Neuronal stem cell (in vitro differentiated cells): ENCODE measurements at regions not wholly inside any gene's neighbourhood (a gene's known extent, or its start where the extent isn't known, plus 50 kb on each side); places are given as distances from the start of the nearest gene placed in this dataset.

Source experiments
- DNase-seq: peaks from one replicate; pipeline ENCODE4 v3.0.0-alpha.2; 2013; ENCODE audit warnings: low spot score
- H2AFZ ChIP-seq: one replicate; pipeline ENCODE4 v1.6.1; 2013; ENCODE audit warnings: mild to moderate bottlenecking, low read length, inconsistent platforms
- H2AK5ac ChIP-seq: 2 replicates; pipeline ENCODE4 v1.6.1; 2013; ENCODE audit warnings: low read depth, mild to moderate bottlenecking, inconsistent platforms, low read length, moderate library complexity, mixed read lengths
- H2BK120ac ChIP-seq: 2 replicates; pipeline ENCODE4 v1.6.1; 2013; ENCODE audit warnings: low read depth, mild to moderate bottlenecking, inconsistent platforms, low read length, moderate library complexity, mixed read lengths
- H2BK12ac ChIP-seq: one replicate; pipeline ENCODE4 v1.6.1; 2013; ENCODE audit warnings: low read length, inconsistent platforms
- H2BK15ac ChIP-seq: 2 replicates; pipeline ENCODE4 v1.6.1; 2013; ENCODE audit warnings: mild to moderate bottlenecking, low read length, inconsistent platforms, mixed read lengths
- H2BK5ac ChIP-seq: one replicate; pipeline ENCODE4 v1.6.1; 2013; ENCODE audit warnings: inconsistent platforms, mild to moderate bottlenecking, low read length, moderate library complexity
- H3K14ac ChIP-seq: one replicate; pipeline ENCODE4 v1.6.1; 2013; ENCODE audit warnings: low read length, inconsistent platforms
- H3K18ac ChIP-seq: 2 replicates; pipeline ENCODE4 v1.6.1; 2013; ENCODE audit warnings: low read length, inconsistent platforms
- H3K23ac ChIP-seq: 2 replicates; pipeline ENCODE4 v1.6.1; 2013; ENCODE audit warnings: low read depth, mild to moderate bottlenecking, mixed read lengths, low read length, inconsistent platforms; ENCODE audit not compliant: poor library complexity
- H3K27ac ChIP-seq: replicated peaks from 3 replicates; pipeline ENCODE4 v1.5.1; 2013; ENCODE audit warnings: low read length, inconsistent platforms
- H3K27me3 ChIP-seq, 3 experiments: 2 replicates each; pipeline ENCODE4 v1.6.1; 2013; ENCODE audit warnings: low read length in 3 of 3, mild to moderate bottlenecking in 2 of 3, inconsistent platforms in 1 of 3, low read depth in 1 of 3, mixed read lengths in 1 of 3, moderate library complexity in 1 of 3; ENCODE audit not compliant: control insufficient read depth in 3 of 3, insufficient read depth in 3 of 3
- H3K36me3 ChIP-seq, 2 donors: replicated peaks in 1 of 2; 2 replicates each; pipeline ENCODE4 v1.6.1; 2013; ENCODE audit warnings: low read length in 2 of 2; ENCODE audit not compliant: control insufficient read depth in 2 of 2, insufficient read depth in 2 of 2
- H3K4ac ChIP-seq: 2 replicates; pipeline ENCODE4 v1.6.1; 2013; ENCODE audit warnings: inconsistent platforms, mild to moderate bottlenecking, low read length, moderate library complexity
- H3K4me1 ChIP-seq, 2 donors: 1 replicate in 1 of 2; 2 replicates in 1 of 2; pipeline ENCODE4 v1.6.1; 2013; ENCODE audit warnings: low read length in 2 of 2, low read depth in 1 of 2; ENCODE audit not compliant: control insufficient read depth in 2 of 2, insufficient read depth in 1 of 2
- H3K4me2 ChIP-seq: one replicate; pipeline ENCODE4 v1.6.1; 2013; ENCODE audit warnings: mild to moderate bottlenecking, low read length, inconsistent platforms; ENCODE audit not compliant: insufficient read depth, poor library complexity, severe bottlenecking
- H3K4me3 ChIP-seq, 2 donors: 2 replicates each; pipeline ENCODE4 v1.5.1; 2013; ENCODE audit warnings: low read length in 2 of 2, mild to moderate bottlenecking in 2 of 2, inconsistent platforms in 1 of 2, moderate library complexity in 1 of 2
- H3K79me1 ChIP-seq: one replicate; pipeline ENCODE4 v1.6.1; 2013; ENCODE audit warnings: low read depth, mild to moderate bottlenecking, inconsistent platforms, low read length, moderate library complexity
- H3K9ac ChIP-seq: one replicate; pipeline ENCODE4 v1.6.1; 2013; ENCODE audit warnings: mild to moderate bottlenecking, low read depth, low read length, inconsistent platforms; ENCODE audit not compliant: poor library complexity
- H3K9me3 ChIP-seq, 2 donors: replicated peaks in 1 of 2; 2 replicates each; pipeline versions ENCODE3 to v1.6.1; 2013; ENCODE audit warnings: low read length in 2 of 2, mild to moderate bottlenecking in 2 of 2, inconsistent platforms in 1 of 2, low read depth in 1 of 2, mixed read lengths in 1 of 2, moderate library complexity in 1 of 2; ENCODE audit not compliant: control insufficient read depth in 2 of 2, insufficient read depth in 1 of 2
- H4K8ac ChIP-seq: one replicate; pipeline ENCODE4 v1.6.1; 2013; ENCODE audit warnings: low read depth, mild to moderate bottlenecking, inconsistent platforms, low read length, moderate library complexity
- H4K91ac ChIP-seq: one replicate; pipeline ENCODE4 v1.6.1; 2013; ENCODE audit warnings: low read length, low read depth, mild to moderate bottlenecking, inconsistent platforms; ENCODE audit not compliant: poor library complexity
- WGBS, 2 donors: extraction: QIAGEN DNeasy Blood & Tissue Kit; methylation state at CpG; one replicate each; pipeline ENCODE4 v1.1.7; 2013; ENCODE audit warnings: missing lambda C conversion rate in 2 of 2, mixed read lengths in 1 of 2; ENCODE audit not compliant: insufficient read length in 2 of 2, insufficient replicate concordance in 1 of 2; ENCODE audit errors: extremely low coverage in 2 of 2; 5-methylcytosine and 5-hydroxymethylcytosine counted together

DNA sequence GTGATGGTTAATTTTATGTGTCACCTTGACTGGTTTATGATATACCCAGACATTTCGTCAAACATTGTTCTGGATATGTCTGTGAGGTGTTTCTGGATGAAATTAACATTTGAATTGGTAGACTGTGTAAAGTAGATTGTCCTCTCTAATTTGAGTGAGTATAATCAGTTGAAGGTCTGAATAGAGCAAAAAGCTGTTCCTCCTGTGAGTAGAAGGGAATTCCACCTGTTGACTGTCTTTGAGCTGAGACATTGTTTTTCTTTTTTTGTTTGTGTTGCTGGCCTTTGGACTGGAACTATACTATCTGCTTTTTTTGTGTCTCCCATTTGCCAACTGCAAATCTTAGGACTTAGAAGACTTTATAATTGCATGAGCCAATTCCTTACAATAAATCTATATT lies 920.9 kb upstream of the LRFN5 start:
- Histone ChIP-seq H3K14ac (no peak overlapping the region), H3K36me3 (no peaks in the 10 kb centered on the region), H3K9me3 (no peaks in the 10 kb centered on the region), H3K79me1 (no peaks in the 10 kb centered on the region), H3K18ac (no peak overlapping the region), H3K4ac (no peak overlapping the region), H3K4me2 (no peak overlapping the region), H2AFZ (no peak overlapping the region), H3K27ac (no peak overlapping the region), H2BK5ac (no peak overlapping the region), H2AK5ac (no peak overlapping the region), H3K27me3 (no peaks in the 10 kb centered on the region), H4K91ac (no peak overlapping the region), H2BK15ac (no peak overlapping the region), H3K23ac (no peak overlapping the region), H2BK12ac (no peak overlapping the region), H4K8ac (no peak overlapping the region), H3K4me3 (no peak overlapping the region), H3K4me1 (peaks cover 0 to 3% of the 10 kb centered on the region in 2 donors), H2BK120ac (no peak overlapping the region), H3K9ac (no peak overlapping the region)
- no peak for DNase-seq
- WGBS, 2 donors = no CpG with 5 or more reads among the region's 1 CpG

DNA sequence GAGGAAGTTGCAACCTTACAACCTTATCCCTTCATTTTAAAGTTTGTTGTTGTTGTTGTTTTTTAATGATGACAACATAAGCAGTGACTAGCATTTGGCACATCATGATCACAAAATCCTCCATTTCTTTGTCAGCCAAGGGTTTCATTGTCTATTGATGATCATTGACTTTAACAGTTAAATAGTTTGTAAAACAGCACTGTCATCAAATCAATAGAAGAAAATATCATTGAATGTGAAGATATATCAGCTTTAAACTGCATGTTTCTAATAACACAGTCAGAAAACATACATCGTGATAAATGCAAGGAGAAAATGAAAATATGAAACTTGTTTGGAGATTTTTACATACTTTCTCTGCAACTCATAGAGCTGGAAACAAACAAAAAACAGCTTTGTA lies 922.3 kb upstream of the LRFN5 start:
- Histone ChIP-seq H3K4me3 (no peak overlapping the region), H3K36me3 (no peaks in the 10 kb centered on the region), H2AK5ac (no peak overlapping the region), H3K4me1 (peaks cover 0 to 3% of the 10 kb centered on the region in 2 donors), H3K14ac (no peak overlapping the region), H3K79me1 (no peaks in the 10 kb centered on the region), H3K18ac (no peak overlapping the region), H2BK120ac (no peak overlapping the region), H3K4me2 (no peak overlapping the region), H2BK5ac (no peak overlapping the region), H2BK12ac (no peak overlapping the region), H3K27ac (no peak overlapping the region), H3K9ac (no peak overlapping the region), H3K23ac (no peak overlapping the region), H4K8ac (no peak overlapping the region), H2BK15ac (no peak overlapping the region), H4K91ac (no peak overlapping the region), H2AFZ (no peak overlapping the region), H3K9me3 (no peaks in the 10 kb centered on the region), H3K4ac (no peak overlapping the region), H3K27me3 (no peaks in the 10 kb centered on the region)
- WGBS, 2 donors = no CpG with 5 or more reads among the region's 1 CpG
- no peak for DNase-seq

DNA sequence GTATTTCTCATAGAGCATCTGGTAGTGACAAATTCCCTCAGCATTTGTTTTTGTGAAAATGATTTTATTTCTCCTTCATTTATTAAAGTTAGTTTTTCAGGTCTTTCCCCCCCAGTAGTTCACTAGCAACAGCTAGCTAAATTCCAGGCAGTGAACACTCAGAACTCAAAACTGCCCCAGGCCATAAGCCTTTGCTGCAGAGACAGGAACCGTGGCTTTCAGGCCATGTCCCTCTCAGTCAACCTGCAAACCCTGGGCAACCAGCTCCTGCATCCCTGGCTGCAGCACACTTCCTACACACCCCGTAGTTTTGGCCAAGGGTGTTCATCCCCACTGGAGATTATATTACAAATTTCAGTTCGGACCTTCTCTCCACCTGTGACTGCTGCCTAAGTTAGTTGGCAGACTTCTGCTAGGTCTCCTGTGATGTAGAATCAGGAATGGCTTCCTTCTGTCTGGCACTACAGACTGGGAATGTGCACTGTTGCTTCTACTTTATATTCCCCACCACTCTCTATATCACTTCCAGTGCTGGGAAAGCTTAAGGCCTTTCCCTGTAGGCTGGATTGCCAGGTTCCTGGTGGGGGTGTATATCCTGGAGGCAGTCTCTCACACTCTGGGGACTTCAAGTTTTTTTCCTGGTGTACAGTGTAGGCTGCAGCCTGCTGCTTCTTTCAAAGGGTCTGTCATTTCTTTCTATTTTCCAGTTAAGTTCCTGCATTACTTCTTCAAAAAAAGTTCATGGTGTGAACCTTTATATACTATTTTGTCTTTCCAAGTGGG lies 924.4 kb upstream of the LRFN5 start:
- Histone ChIP-seq H2BK15ac (no peak overlapping the region), H2BK120ac (no peak overlapping the region), H2AFZ (peak overlapping the region; percentile 27), H3K79me1 (no peaks in the 10 kb centered on the region), H3K27me3 (no peaks in the 10 kb centered on the region), H3K4ac (no peak overlapping the region), H3K27ac (no peak overlapping the region), H3K4me2 (no peak overlapping the region), H3K9me3 (no peaks in the 10 kb centered on the region), H3K36me3 (no peaks in the 10 kb centered on the region), H4K91ac (no peak overlapping the region), H2BK12ac (no peak overlapping the region), H3K4me3 (no peak overlapping the region), H2BK5ac (no peak overlapping the region), H3K4me1 (peaks cover 0 to 3% of the 10 kb centered on the region in 2 donors), H3K9ac (no peak overlapping the region), H3K14ac (no peak overlapping the region), H3K18ac (no peak overlapping the region), H3K23ac (no peak overlapping the region), H2AK5ac (no peak overlapping the region), H4K8ac (no peak overlapping the region)
- DNase-seq = no peak
- WGBS, 2 donors = no CpG with 5 or more reads among the region's 3 CpGs

DNA sequence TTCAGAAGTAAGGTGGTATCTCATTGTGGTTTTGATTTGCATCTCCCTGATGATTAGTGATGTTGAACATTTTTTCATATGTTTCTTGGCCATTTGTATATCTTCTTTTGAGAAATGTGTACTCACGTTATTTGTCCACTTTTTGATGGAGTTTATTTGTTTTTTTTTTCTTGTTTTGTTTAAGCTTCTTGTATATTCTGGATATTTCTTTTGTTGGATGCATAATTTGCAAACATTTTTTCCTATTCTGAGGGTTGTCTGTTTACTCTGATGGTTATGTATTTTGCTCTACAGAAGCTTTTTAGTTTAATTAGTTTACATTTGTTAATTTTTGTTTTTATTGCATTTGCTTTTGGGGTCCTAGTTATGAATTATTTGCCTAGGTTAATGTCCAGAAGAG lies 927.4 kb upstream of the LRFN5 start:
- Histone ChIP-seq H3K9ac (no peak overlapping the region), H3K4me1 (peaks cover 0 to 3% of the 10 kb centered on the region in 2 donors), H3K9me3 (no peaks in the 10 kb centered on the region), H3K4ac (no peak overlapping the region), H3K14ac (no peak overlapping the region), H2BK120ac (no peak overlapping the region), H3K36me3 (no peaks in the 10 kb centered on the region), H3K4me3 (no peak overlapping the region), H3K23ac (no peak overlapping the region), H3K27ac (no peak overlapping the region), H3K79me1 (no peaks in the 10 kb centered on the region), H2AFZ (no peak overlapping the region), H4K91ac (no peak overlapping the region), H2BK5ac (no peak overlapping the region), H3K18ac (no peak overlapping the region), H4K8ac (no peak overlapping the region), H2AK5ac (no peak overlapping the region), H2BK15ac (no peak overlapping the region), H3K4me2 (no peak overlapping the region), H2BK12ac (no peak overlapping the region), H3K27me3 (no peaks in the 10 kb centered on the region)
- DNase-seq = no peak
- WGBS, 2 donors = no CpG with 5 or more reads among the region's 1 CpG
